Upper lobe of left lung (tissue), 6 donors: ENCODE measurements at regions not wholly inside any gene's neighbourhood (a gene's known extent, or its start where the extent isn't known, plus 50 kb on each side); places are given as distances from the start of the nearest gene placed in this dataset.

Experiments
- ATAC-seq, 2 donors: fragments of 200-7000 bp; cut with Tn5 transposase; one replicate each; pipeline ENCODE4 v1.9.1; 2022; ENCODE audit warnings: mild to moderate bottlenecking in 2 of 2, moderate library complexity in 2 of 2; ENCODE audit not compliant: low FRiP score in 2 of 2
- DNase-seq, 2 donors: peaks; one replicate each; pipeline ENCODE4 v3.0.0-alpha.2; 2019 to 2020
- H3K27ac ChIP-seq, 4 donors: fragments of 200-600 bp; sonication (generic); one replicate each; pipeline ENCODE4 v1.5.1; 2016 to 2019
- H3K27me3 ChIP-seq, 4 donors: fragments of 200-600 bp; sonication (generic); one replicate each; pipeline ENCODE4 v1.5.1; 2017 to 2019
- H3K36me3 ChIP-seq, 4 donors: fragments of 200-600 bp; sonication (generic); one replicate each; pipeline ENCODE4 v1.5.1; 2016 to 2019
- H3K4me1 ChIP-seq, 4 donors: fragments of 200-600 bp; sonication (generic); one replicate each; pipeline ENCODE4 v1.5.1; 2018 to 2019
- H3K4me3 ChIP-seq, 4 donors: fragments of 200-600 bp; sonication (generic); one replicate each; pipeline ENCODE4 v1.5.1; 2017 to 2019; ENCODE audit warnings: mild to moderate bottlenecking in 2 of 4, moderate library complexity in 1 of 4
- H3K9me3 ChIP-seq, 4 donors: fragments of 200-600 bp; sonication (generic); one replicate each; pipeline ENCODE4 v1.5.1; 2018 to 2019
- EP300 ChIP-seq, 4 donors: sonication (generic); formaldehyde crosslinking; IDR thresholded peaks; one replicate each; pipeline ENCODE4 v1.5.1; 2017; ENCODE audit warnings: antibody characterized with exemption in 4 of 4, control low read depth in 2 of 4
- POLR2A ChIP-seq, 4 donors: fragments of 450-650 bp; IDR thresholded peaks; one replicate each; pipeline ENCODE4 v1.5.1; 2016 to 2017; ENCODE audit warnings: antibody characterized with exemption in 4 of 4, mild to moderate bottlenecking in 2 of 4
- POLR2AphosphoS5 ChIP-seq, 2 donors: sonication (generic); formaldehyde crosslinking; IDR thresholded peaks; one replicate each; pipeline ENCODE4 v1.5.1; 2017; ENCODE audit warnings: antibody characterized with exemption in 2 of 2
- WGBS, 2 donors: methylation state at CpG; one replicate each; pipeline ENCODE4 v1.1.5; 2017 to 2018; 5-methylcytosine and 5-hydroxymethylcytosine counted together
- TF ChIP-seq, protein P1 (sequence below), 6 experiments: fragments of 450-650 bp in 4 of 6; fragments of 200-600 bp in 2 of 6; sonication (generic) in 2 of 6; IDR thresholded peaks; one replicate each; pipeline ENCODE4 v1.5.1; 2016 to 2019; ENCODE audit warnings: antibody characterized with exemption in 6 of 6
- donor health status: DM: no; HTN: no; CAD: no; lungs with moderate emphysema.
- donor health status: DM: no; HTN: yes; CAD: no; lungs with severe emphysema.

DNA sequence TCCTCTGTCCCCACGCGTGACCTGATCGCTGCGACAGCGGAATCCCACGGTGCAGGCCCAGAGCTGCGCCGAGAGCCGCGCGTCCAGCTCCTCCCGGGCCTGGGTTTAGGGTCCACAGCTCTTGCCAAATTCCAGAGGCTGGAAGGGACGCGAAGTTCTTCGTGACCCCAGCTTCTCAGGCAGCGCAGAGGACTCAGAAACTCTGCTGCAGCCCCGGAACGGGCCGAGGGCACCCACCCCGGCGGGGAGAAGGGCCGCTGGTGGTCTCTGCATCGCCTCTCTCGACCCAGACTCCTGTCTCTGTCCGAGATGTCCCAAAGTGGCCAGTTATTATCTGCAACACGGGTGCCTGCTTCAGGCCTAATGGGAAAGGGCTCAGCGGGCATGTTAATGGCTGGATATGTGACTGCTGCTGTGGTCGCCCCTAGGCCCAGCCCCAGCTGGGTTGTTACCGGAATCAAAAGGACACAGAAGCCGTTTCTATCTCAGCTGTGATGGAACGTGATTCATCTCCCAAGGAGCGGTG lies 236.4 kb downstream of the VRK1 start:
- Histone ChIP-seq H3K9me3 (peaks cover 0 to 3% (median 0%) of the 10 kb centered on the region in 4 donors), H3K4me3 (no peak overlapping the region), H3K36me3 (no peaks in the 10 kb centered on the region), H3K27ac (no peak overlapping the region), H3K4me1 (peaks cover 0 to 9% (median 2%) of the 10 kb centered on the region in 4 donors), H3K27me3 (peaks cover 0 to 12% (median 5%) of the 10 kb centered on the region in 4 donors)
- no peak for ATAC-seq
- DNase-seq: peak in 1 of 2 donors; percentile 68
- WGBS, 2 donors: 26 to 43% methylated on average over 21 to 24 of the region's 32 CpGs
- TF ChIP-seq POLR2AphosphoS5 (IDR thresholded peaks at IDR 0.05) (no peak), POLR2A (IDR thresholded peaks at IDR 0.05) (no peak), EP300 (IDR thresholded peaks at IDR 0.05) (no peak)
- TF ChIP-seq, protein P1, sequence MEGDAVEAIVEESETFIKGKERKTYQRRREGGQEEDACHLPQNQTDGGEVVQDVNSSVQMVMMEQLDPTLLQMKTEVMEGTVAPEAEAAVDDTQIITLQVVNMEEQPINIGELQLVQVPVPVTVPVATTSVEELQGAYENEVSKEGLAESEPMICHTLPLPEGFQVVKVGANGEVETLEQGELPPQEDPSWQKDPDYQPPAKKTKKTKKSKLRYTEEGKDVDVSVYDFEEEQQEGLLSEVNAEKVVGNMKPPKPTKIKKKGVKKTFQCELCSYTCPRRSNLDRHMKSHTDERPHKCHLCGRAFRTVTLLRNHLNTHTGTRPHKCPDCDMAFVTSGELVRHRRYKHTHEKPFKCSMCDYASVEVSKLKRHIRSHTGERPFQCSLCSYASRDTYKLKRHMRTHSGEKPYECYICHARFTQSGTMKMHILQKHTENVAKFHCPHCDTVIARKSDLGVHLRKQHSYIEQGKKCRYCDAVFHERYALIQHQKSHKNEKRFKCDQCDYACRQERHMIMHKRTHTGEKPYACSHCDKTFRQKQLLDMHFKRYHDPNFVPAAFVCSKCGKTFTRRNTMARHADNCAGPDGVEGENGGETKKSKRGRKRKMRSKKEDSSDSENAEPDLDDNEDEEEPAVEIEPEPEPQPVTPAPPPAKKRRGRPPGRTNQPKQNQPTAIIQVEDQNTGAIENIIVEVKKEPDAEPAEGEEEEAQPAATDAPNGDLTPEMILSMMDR (IDR thresholded peaks at IDR 0.05): no peak

GRCh38 chr14:97036086-97036852 lies 239.1 kb downstream of the VRK1 start:
- TF ChIP-seq EP300 (IDR thresholded peaks at IDR 0.05) (no peak), POLR2AphosphoS5 (IDR thresholded peaks at IDR 0.05) (no peak), POLR2A (IDR thresholded peaks at IDR 0.05) (no peak)
- TF ChIP-seq, protein P1 (IDR thresholded peaks at IDR 0.05): no peak
- ATAC-seq (no peak), DNase-seq (no peak)
- no peak overlapping the region for H3K27ac ChIP-seq
- H3K9me3 ChIP-seq: peaks cover 7 to 11% (median 10%) of the 10 kb centered on the region in 4 donors
- no peaks in the 10 kb centered on the region for H3K36me3 ChIP-seq
- 71 to 73% methylated on average over 15 to 16 of the region's 16 CpGs for WGBS, 2 donors
- no peak overlapping the region for H3K4me3 ChIP-seq
- peaks cover 0 to 12% (median 5%) of the 10 kb centered on the region in 4 donors for H3K27me3 ChIP-seq
- H3K4me1 ChIP-seq: peaks cover 0 to 9% (median 2%) of the 10 kb centered on the region in 4 donors

DNA sequence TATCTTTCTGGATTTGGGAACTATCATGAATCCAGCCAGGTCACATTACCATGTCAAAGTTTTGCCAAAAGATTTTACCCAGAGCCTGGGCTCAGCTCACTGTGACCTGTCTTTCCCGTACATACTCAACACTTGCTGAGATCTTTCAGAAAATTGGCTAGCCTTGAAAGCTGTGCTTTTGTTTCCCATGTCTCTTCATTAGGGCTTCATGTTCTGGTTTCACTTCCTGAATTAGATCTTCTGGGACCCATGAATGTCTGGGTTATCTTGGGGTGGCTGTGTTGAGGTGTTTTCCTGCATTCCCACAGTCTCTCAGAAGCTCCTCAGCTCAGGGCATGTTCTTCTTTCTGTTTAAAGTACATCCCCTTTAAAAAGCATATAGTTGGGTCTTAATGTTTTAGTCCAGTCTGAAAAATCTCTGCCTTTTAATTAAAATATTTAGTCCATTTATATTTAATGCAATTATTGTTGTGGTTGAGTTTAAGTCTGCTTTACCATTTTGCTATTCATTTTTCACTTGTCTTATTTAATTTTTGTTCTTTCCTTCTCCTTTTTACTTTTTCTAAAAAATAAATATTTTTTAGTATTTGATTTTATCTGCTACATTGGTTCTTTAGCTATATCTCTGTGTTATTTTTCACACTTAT lies 242.7 kb downstream of the VRK1 start:
- H3K9me3 ChIP-seq: peaks cover 7 to 11% (median 8%) of the 10 kb centered on the region in 4 donors
- no peaks in the 10 kb centered on the region for H3K36me3 ChIP-seq
- TF ChIP-seq, protein P1 (IDR thresholded peaks at IDR 0.05): no peak
- no peak for TF ChIP-seq POLR2A (IDR thresholded peaks at IDR 0.05)
- WGBS, 2 donors: 92 to 100% methylated on average over 1 of the region's 1 CpG
- ATAC-seq (no peak), DNase-seq (no peak)
- H3K27ac ChIP-seq: no peak overlapping the region
- H3K27me3 ChIP-seq: no peaks in the 10 kb centered on the region
- no peak overlapping the region for H3K4me3 ChIP-seq
- H3K4me1 ChIP-seq: no peaks in the 10 kb centered on the region

GRCh38 chr14:97046967-97047366 lies 249.8 kb downstream of the VRK1 start:
- Histone ChIP-seq H3K27ac (no peak overlapping the region), H3K9me3 (no peaks in the 10 kb centered on the region), H3K27me3 (no peaks in the 10 kb centered on the region), H3K4me3 (no peak overlapping the region), H3K36me3 (no peaks in the 10 kb centered on the region), H3K4me1 (no peaks in the 10 kb centered on the region)
- TF ChIP-seq, protein P1 (IDR thresholded peaks at IDR 0.05): no peak
- TF ChIP-seq POLR2A (IDR thresholded peaks at IDR 0.05) (no peak), POLR2AphosphoS5 (IDR thresholded peaks at IDR 0.05) (no peak), EP300 (IDR thresholded peaks at IDR 0.05) (no peak)
- 88 to 90% methylated on average over 7 of the region's 7 CpGs for WGBS, 2 donors
- no peak for ATAC-seq
- no peak for DNase-seq
